ENCODE measurements at regions not wholly inside any gene's neighbourhood (a gene's known extent, or its start where the extent isn't known, plus 50 kb on each side); places are given as distances from the start of the nearest gene placed in this dataset.
"Not testable (repeated sequence)": the region's sequence is repeated elsewhere in the genome, so short reads cannot be mapped to it uniquely, and the experiment has no call there.

- not testable (repeated sequence) for TF ChIP-seq CTCF (IDR thresholded peaks at IDR 0.05)
- peak; percentile 13 to 73 for TF ChIP-seq POLR2A (IDR thresholded peaks at IDR 0.05)
These were observed 104.6 kb downstream of the OR2B2 start for GRCh38 chr6:27807441-27808241.

Data from uterus (tissue), 2 donors.